ENCODE measurements at regions not wholly inside any gene's neighbourhood (a gene's known extent, or its start where the extent isn't known, plus 50 kb on each side); places are given as distances from the start of the nearest gene placed in this dataset.

GRCh38 chr15:77689821-77690220, 57.1 kb upstream of the LINGO1 start:
- no peak for TF ChIP-seq TAF1 (IDR thresholded peaks at IDR 0.05; ENCODE audit: borderline replicate concordance, insufficient read depth, low read length)
- TF ChIP-seq SIN3A (IDR thresholded peaks at IDR 0.05; ENCODE audit: borderline replicate concordance, insufficient read depth, low read length), result no peak
- TF ChIP-seq REST (IDR thresholded peaks at IDR 0.05; ENCODE audit: insufficient read depth in 1 of 2, low read depth in 2 of 2, low read length in 2 of 2), result no peak
- TF ChIP-seq FOXP2 (optimal IDR thresholded peaks at IDR 0.05; ENCODE audit: borderline replicate concordance, extremely low read depth, extremely low read length, insufficient read depth), result no peak
- no peak for TF ChIP-seq POLR2AphosphoS5 (IDR thresholded peaks at IDR 0.05; ENCODE audit: low read depth, low read length)

- no peak for TF ChIP-seq REST (IDR thresholded peaks at IDR 0.05; ENCODE audit: insufficient read depth in 1 of 2, low read depth in 2 of 2, low read length in 2 of 2)
- no peak for TF ChIP-seq SIN3A (IDR thresholded peaks at IDR 0.05; ENCODE audit: borderline replicate concordance, insufficient read depth, low read length)
- TF ChIP-seq TAF1 (IDR thresholded peaks at IDR 0.05; ENCODE audit: borderline replicate concordance, insufficient read depth, low read length), result no peak
- no peak for TF ChIP-seq POLR2AphosphoS5 (IDR thresholded peaks at IDR 0.05; ENCODE audit: low read depth, low read length)
- no peak for TF ChIP-seq FOXP2 (optimal IDR thresholded peaks at IDR 0.05; ENCODE audit: borderline replicate concordance, extremely low read depth, extremely low read length, insufficient read depth)
Observed at GRCh38 chr15:77688693-77689092, 56.0 kb upstream of the LINGO1 start.

GRCh38 chr15:77688266-77688665, 55.6 kb upstream of the LINGO1 start:
- TF ChIP-seq POLR2AphosphoS5 (IDR thresholded peaks at IDR 0.05; ENCODE audit: low read depth, low read length), result no peak
- no peak for TF ChIP-seq TAF1 (IDR thresholded peaks at IDR 0.05; ENCODE audit: borderline replicate concordance, insufficient read depth, low read length)
- no peak for TF ChIP-seq SIN3A (IDR thresholded peaks at IDR 0.05; ENCODE audit: borderline replicate concordance, insufficient read depth, low read length)
- TF ChIP-seq FOXP2 (optimal IDR thresholded peaks at IDR 0.05; ENCODE audit: borderline replicate concordance, extremely low read depth, extremely low read length, insufficient read depth), result no peak
- TF ChIP-seq REST (IDR thresholded peaks at IDR 0.05; ENCODE audit: insufficient read depth in 1 of 2, low read depth in 2 of 2, low read length in 2 of 2), result no peak

- TF ChIP-seq POLR2AphosphoS5 (IDR thresholded peaks at IDR 0.05; ENCODE audit: low read depth, low read length), result no peak
- TF ChIP-seq FOXP2 (optimal IDR thresholded peaks at IDR 0.05; ENCODE audit: borderline replicate concordance, extremely low read depth, extremely low read length, insufficient read depth), result no peak
- TF ChIP-seq SIN3A (IDR thresholded peaks at IDR 0.05; ENCODE audit: borderline replicate concordance, insufficient read depth, low read length), result no peak
- TF ChIP-seq TAF1 (IDR thresholded peaks at IDR 0.05; ENCODE audit: borderline replicate concordance, insufficient read depth, low read length), result no peak
- TF ChIP-seq REST (IDR thresholded peaks at IDR 0.05; ENCODE audit: insufficient read depth in 1 of 2, low read depth in 2 of 2, low read length in 2 of 2), result no peak
Observed at GRCh38 chr15:77685082-77685815, 52.5 kb upstream of the LINGO1 start.

Data from PFSK-1 (cell line).